RWPE1 (cell line): ENCODE measurements at regions not wholly inside any gene's neighbourhood (a gene's known extent, or its start where the extent isn't known, plus 50 kb on each side); places are given as distances from the start of the nearest gene placed in this dataset.

ENCODE experiments used
- CTCF ChIA-PET: fragments of 350-600 bp; sonication (Branson Sonifier 250); formaldehyde crosslinking; extraction: SDS; loops from one replicate; lab custom pipeline; 2021; lab: Yijun Ruan, JAX
- POLR2A ChIA-PET: fragments of 400-600 bp; formaldehyde crosslinking; extraction: SDS; loops from one replicate; lab custom pipeline; 2020; ENCODE audit warnings: antibody characterized with exemption; ENCODE audit not compliant: low non-redundant PET; lab: Yijun Ruan, JAX
- DNase-seq: peaks from one replicate; pipeline ENCODE4 v3.0.0; 2012; ENCODE audit warnings: low spot score
- H3K27ac ChIP-seq: fragments of 450-650 bp; 2 replicates; pipeline ENCODE4 v1.5.1; 2017
- TF ChIP-seq, protein P1 (sequence below): fragments of 450-650 bp; conservative IDR thresholded peaks from 2 replicates; pipeline ENCODE4 v1.5.1; 2017; ENCODE audit warnings: low read depth, mild to moderate bottlenecking

DNA sequence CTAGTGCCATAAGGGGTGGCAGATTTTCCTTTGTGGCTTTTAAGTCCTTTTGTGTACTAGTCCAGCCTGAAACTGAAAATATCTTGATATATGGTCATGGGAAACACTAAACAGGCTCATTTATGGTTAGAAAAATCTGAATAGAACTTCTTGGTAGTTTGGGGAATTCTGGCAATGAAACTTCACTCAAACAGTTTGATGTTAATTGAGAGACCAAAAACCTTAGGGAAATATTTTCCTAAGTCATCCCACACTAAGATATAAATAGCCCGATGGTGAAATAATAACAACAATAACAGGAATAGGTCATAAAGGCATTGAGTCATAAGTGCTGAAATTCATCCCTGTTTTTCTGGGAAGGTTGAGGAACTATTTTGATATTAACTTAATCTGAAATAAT lies 146.2 kb upstream of the SMLR1 start:
- ChIA-PET CTCF (no interaction called here), POLR2A (no interaction called here)
- H3K27ac ChIP-seq, result no peak overlapping the region
- DNase-seq, result peak; percentile 49
- TF ChIP-seq, protein P1, sequence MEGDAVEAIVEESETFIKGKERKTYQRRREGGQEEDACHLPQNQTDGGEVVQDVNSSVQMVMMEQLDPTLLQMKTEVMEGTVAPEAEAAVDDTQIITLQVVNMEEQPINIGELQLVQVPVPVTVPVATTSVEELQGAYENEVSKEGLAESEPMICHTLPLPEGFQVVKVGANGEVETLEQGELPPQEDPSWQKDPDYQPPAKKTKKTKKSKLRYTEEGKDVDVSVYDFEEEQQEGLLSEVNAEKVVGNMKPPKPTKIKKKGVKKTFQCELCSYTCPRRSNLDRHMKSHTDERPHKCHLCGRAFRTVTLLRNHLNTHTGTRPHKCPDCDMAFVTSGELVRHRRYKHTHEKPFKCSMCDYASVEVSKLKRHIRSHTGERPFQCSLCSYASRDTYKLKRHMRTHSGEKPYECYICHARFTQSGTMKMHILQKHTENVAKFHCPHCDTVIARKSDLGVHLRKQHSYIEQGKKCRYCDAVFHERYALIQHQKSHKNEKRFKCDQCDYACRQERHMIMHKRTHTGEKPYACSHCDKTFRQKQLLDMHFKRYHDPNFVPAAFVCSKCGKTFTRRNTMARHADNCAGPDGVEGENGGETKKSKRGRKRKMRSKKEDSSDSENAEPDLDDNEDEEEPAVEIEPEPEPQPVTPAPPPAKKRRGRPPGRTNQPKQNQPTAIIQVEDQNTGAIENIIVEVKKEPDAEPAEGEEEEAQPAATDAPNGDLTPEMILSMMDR, result no peak

DNA sequence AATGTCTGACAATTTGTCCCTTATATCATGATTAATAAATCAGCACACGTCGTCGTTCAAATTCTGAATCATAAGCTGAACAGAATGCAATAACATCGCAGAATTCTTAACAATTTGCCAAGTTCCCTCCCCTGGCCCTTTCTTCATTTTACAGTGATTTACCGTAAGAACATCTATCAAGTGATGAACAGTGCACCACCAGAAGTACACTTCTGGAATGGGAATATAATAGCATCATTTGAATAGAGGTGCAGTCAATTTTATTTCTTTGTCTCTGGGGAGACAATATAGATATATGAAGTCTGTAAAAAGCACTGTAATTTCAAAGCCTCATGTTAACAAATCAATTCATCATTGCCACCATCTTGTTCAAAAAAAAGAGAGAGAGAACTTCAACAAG lies 145.1 kb upstream of the SMLR1 start:
- H3K27ac ChIP-seq, result no peak overlapping the region
- no peak for DNase-seq
- TF ChIP-seq, protein P1, result no peak
- CTCF ChIA-PET, result interaction anchor here (0.6 kb wide), 1 partner anchor 12 kb away, joined by 10 read pairs; no protein-coding TSS in a partner anchor
- POLR2A ChIA-PET, result no interaction called here

DNA sequence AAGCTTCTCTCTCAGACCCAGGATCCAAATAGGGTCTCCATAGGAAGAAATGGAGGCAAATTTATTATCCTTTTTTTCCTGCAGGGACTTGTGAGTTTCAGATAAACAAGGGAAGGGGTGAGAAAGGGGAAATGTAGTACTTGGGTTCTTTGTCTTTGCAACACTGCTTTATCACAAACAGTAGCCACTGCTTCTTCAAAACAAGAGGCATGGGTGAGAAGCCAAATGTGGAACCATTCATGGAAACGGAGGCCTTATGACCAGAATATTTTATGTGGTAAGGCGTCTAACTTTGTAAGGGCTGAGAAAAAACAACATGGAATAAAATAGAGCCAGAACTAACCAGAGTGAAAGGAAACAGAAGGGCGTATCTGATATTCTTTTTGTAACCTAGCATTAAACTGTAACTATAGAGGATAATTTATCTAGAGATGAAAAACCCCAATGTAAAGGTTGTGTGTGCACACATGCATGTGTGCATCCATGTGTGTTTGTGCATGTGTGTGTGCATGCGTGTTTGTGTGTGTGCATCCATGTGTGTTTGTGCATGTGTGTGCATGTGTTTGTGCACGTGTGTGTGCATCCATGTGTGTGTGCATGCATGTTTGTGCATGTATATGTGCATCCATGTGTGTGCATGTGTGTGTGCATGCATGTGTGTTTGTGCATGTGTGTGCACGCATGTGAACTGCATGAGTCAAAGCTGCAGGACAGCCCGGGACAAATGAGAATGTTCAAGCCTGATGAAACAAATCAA lies 143.3 kb upstream of the SMLR1 start:
- no peak for DNase-seq
- TF ChIP-seq, protein P1, result no peak
- H3K27ac ChIP-seq, result no peak overlapping the region
- POLR2A ChIA-PET, result no interaction called here
- CTCF ChIA-PET, result no interaction called here

DNA sequence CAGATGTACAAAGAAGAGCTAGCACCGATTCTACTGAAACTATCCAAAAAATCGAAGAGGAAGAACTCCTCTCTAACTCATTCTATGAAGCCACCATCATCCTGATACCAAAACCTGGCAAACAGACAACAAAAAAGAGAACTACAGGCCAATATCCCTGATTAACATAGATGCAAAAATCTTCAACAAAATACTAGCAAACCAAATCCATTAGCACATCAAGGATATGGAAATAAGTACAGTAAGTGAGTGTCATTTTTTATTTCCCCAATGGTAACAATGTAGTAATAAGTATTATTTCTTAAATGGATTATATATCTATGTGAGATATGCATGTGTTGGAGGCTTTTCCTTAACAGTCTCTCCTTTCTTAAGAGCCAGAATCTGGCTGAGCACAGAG lies 134.5 kb upstream of the SMLR1 start:
- CTCF ChIA-PET, result interaction anchor here (0.6 kb wide), 2 partner anchors 32 to 87 kb away, joined by 3 to 4 read pairs; no protein-coding TSS in a partner anchor
- POLR2A ChIA-PET, result no interaction called here

DNA sequence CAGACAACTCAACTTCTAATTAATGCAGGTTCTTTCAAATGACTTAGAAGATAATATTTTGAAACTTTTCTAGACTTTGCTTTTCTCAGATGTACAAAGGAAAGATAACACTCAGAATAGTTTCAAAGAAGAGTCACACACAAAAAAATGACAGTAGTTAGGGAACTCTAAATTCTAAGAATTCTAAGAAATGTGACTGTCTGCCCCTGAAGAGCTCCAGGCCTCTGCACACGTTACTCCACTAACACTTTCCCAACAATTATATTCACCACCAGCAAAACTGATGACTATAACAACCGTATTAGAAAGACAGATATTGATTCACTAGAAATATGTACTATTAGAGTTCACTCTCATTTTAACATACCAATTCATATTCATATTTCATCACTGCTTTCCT lies 133.3 kb upstream of the SMLR1 start:
- H3K27ac ChIP-seq, result no peak overlapping the region
- DNase-seq, result no peak
- ChIA-PET CTCF (interaction anchor here (0.7 kb wide), 1 partner anchor 77 kb away, joined by 4 read pairs; no protein-coding TSS in a partner anchor), POLR2A (no interaction called here)
- TF ChIP-seq, protein P1, result no peak

More for the DNA sequence above, 134.5 kb upstream of the SMLR1 start:
- TF ChIP-seq, protein P1, result no peak
- H3K27ac ChIP-seq, result no peak overlapping the region
- no peak for DNase-seq

DNA sequence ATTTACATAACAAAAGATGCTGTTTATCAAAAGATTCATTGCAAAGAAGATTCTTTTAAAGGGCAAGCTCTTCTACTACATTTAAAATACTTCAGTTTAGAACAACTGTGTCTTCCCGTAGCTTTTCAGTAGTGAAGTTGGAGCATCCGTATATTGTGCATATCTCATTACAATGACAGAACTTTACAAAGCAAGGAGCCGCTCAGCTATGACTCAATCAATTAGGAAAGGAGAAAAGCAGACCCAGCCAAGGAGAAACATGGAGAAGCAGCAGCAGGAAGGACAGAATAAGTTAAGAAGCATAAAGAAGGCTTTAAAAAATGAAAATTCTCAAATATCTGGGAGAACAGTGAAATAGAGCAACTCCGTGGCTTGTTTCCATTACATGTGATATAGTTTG lies 132.6 kb upstream of the SMLR1 start:
- CTCF ChIA-PET, result no interaction called here
- H3K27ac ChIP-seq, result no peak overlapping the region
- TF ChIP-seq, protein P1, result no peak
- POLR2A ChIA-PET, result no interaction called here
- no peak for DNase-seq
